Adrenal gland (tissue), 5 donors: ENCODE measurements at regions not wholly inside any gene's neighbourhood (a gene's known extent, or its start where the extent isn't known, plus 50 kb on each side); places are given as distances from the start of the nearest gene placed in this dataset.

Source experiments
- POLR2A ChIP-seq, 2 donors: fragments of 450-650 bp; IDR thresholded peaks; one replicate each; pipeline ENCODE4 v1.6.1; 2017; ENCODE audit warnings: antibody characterized with exemption in 2 of 2, mild to moderate bottlenecking in 2 of 2, moderate library complexity in 1 of 2
- TF ChIP-seq, protein P1 (sequence below), 6 experiments: fragments of 450-650 bp in 4 of 6; fragments of 200-600 bp in 2 of 6; sonication (generic) in 1 of 6; IDR thresholded peaks; 1 replicate in 5 of 6; 2 replicates in 1 of 6; pipeline versions ENCODE4 v1.5.1 to v1.8.0; 2016 to 2021; ENCODE audit warnings: antibody characterized with exemption in 6 of 6, mild to moderate bottlenecking in 2 of 6, moderate library complexity in 1 of 6
- donor health status: DM: no; HTN: no; CAD: no.

DNA sequence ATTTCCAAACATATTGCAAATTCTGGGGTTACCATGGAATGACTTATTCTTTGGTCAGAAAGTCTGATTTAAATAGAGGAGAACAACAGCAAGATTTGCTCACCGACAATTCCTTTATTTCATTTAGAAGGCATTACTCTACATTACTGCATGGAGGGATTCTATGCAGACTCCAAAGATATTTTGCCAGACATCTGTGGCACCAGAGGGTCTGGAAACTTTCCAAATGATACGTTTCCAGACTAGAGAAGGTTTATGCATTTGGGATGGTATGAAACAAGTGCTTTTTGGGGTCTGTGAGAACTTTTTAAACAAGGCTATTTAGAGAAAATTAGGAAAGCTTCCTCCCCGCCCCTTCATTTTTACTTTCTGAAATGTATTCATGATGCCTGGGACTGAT, 125.3 kb downstream of the SAMD9 start:
- no peak for TF ChIP-seq POLR2A (IDR thresholded peaks at IDR 0.05)
- TF ChIP-seq, protein P1, sequence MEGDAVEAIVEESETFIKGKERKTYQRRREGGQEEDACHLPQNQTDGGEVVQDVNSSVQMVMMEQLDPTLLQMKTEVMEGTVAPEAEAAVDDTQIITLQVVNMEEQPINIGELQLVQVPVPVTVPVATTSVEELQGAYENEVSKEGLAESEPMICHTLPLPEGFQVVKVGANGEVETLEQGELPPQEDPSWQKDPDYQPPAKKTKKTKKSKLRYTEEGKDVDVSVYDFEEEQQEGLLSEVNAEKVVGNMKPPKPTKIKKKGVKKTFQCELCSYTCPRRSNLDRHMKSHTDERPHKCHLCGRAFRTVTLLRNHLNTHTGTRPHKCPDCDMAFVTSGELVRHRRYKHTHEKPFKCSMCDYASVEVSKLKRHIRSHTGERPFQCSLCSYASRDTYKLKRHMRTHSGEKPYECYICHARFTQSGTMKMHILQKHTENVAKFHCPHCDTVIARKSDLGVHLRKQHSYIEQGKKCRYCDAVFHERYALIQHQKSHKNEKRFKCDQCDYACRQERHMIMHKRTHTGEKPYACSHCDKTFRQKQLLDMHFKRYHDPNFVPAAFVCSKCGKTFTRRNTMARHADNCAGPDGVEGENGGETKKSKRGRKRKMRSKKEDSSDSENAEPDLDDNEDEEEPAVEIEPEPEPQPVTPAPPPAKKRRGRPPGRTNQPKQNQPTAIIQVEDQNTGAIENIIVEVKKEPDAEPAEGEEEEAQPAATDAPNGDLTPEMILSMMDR (IDR thresholded peaks at IDR 0.05), result no peak
